ENCODE measurements at regions not wholly inside any gene's neighbourhood (a gene's known extent, or its start where the extent isn't known, plus 50 kb on each side); places are given as distances from the start of the nearest gene placed in this dataset.
"Not testable (repeated sequence)": the region's sequence is repeated elsewhere in the genome, so short reads cannot be mapped to it uniquely, and the experiment has no call there.

- H4K91ac ChIP-seq (ENCODE audit: low read depth, low read length, poor library complexity): no peak overlapping the region
- no peak overlapping the region for H3K4me3 ChIP-seq (ENCODE audit: low read length in 2 of 2)
- no peak overlapping the region for H3K4me2 ChIP-seq (ENCODE audit: insufficient read depth, low read length, poor library complexity, severe bottlenecking)
- no peak overlapping the region for H3K4ac ChIP-seq (ENCODE audit: low read length)
- H3K27me3 ChIP-seq (ENCODE audit: control insufficient read depth in 3 of 3, insufficient read depth in 3 of 3, low read depth in 1 of 3, low read length in 3 of 3): no peaks in the 10 kb centered on the region
- H2BK15ac ChIP-seq (ENCODE audit: low read length): no peak overlapping the region
- no peak overlapping the region for H4K8ac ChIP-seq (ENCODE audit: low read depth, low read length)
- H3K4me1 ChIP-seq (ENCODE audit: control insufficient read depth in 2 of 2, insufficient read depth in 1 of 2, low read depth in 1 of 2, low read length in 2 of 2): peaks cover 0 to 2% of the 10 kb centered on the region in 2 donors
- no peaks in the 10 kb centered on the region for H3K9me3 ChIP-seq (replicated peaks in 1 of 2; ENCODE audit: control insufficient read depth in 2 of 2, insufficient read depth in 1 of 2, low read depth in 1 of 2, low read length in 2 of 2)
- H2BK12ac ChIP-seq (ENCODE audit: low read length): no peak overlapping the region
- no peak for DNase-seq (ENCODE audit: low spot score)
- no peak overlapping the region for H3K23ac ChIP-seq (ENCODE audit: low read depth, low read length, poor library complexity)
- H3K18ac ChIP-seq (ENCODE audit: low read length): no peak overlapping the region
- no peak overlapping the region for H2BK120ac ChIP-seq (ENCODE audit: low read depth, low read length)
- H3K9ac ChIP-seq (ENCODE audit: low read depth, low read length, poor library complexity): no peak overlapping the region
- no peak overlapping the region for H2AK5ac ChIP-seq (ENCODE audit: low read depth, low read length)
- no peaks in the 10 kb centered on the region for H3K79me1 ChIP-seq (ENCODE audit: low read depth, low read length)
- H3K14ac ChIP-seq (ENCODE audit: low read length): no peak overlapping the region
- H3K36me3 ChIP-seq (replicated peaks in 1 of 2; ENCODE audit: control insufficient read depth in 2 of 2, insufficient read depth in 2 of 2, low read length in 2 of 2): no peaks in the 10 kb centered on the region
- WGBS, 2 donors (ENCODE audit: extremely low coverage in 2 of 2, insufficient read length in 2 of 2, insufficient replicate concordance in 1 of 2): no CpG with 5 or more reads among the region's 10 CpGs
- H2AFZ ChIP-seq (ENCODE audit: low read length): no peak overlapping the region
- no peak overlapping the region for H2BK5ac ChIP-seq (ENCODE audit: low read length)
- no peak overlapping the region for H3K27ac ChIP-seq (replicated peaks; ENCODE audit: low read length)
Observed at GRCh38 chr19:28313633-28314032, 899.3 kb downstream of the UQCRFS1 start.

DNA sequence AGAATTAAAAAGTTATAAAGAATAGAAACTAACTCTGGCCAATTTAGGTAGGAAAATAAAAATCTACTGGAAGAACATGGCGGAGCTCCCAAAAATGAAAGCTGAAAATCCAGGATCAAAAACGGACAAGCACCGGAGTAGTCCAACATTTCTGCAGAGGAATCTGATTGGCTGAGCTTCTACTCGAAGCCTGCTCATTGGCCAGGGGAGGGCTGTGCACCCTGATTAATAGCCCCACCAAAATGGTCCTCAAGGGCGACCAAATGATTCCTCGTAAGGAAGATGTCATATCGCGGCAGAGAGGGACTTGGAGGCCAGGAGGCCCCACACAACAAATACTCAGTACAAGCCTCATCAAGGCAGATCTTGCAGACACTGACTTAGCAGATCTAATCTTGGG is 900.7 kb downstream of the UQCRFS1 start:
- H2BK12ac ChIP-seq (ENCODE audit: low read length): no peak overlapping the region
- no peak overlapping the region for H2BK15ac ChIP-seq (ENCODE audit: low read length)
- H3K4me1 ChIP-seq (ENCODE audit: control insufficient read depth in 2 of 2, insufficient read depth in 1 of 2, low read depth in 1 of 2, low read length in 2 of 2): peaks cover 0 to 2% of the 10 kb centered on the region in 2 donors
- DNase-seq (ENCODE audit: low spot score): no peak
- H3K4me3 ChIP-seq (ENCODE audit: low read length in 2 of 2): no peak overlapping the region
- no peak overlapping the region for H4K91ac ChIP-seq (ENCODE audit: low read depth, low read length, poor library complexity)
- H3K14ac ChIP-seq (ENCODE audit: low read length): no peak overlapping the region
- H3K4ac ChIP-seq (ENCODE audit: low read length): no peak overlapping the region
- H3K27me3 ChIP-seq (ENCODE audit: control insufficient read depth in 3 of 3, insufficient read depth in 3 of 3, low read depth in 1 of 3, low read length in 3 of 3): no peaks in the 10 kb centered on the region
- no peak overlapping the region for H3K18ac ChIP-seq (ENCODE audit: low read length)
- H3K9me3 ChIP-seq (replicated peaks in 1 of 2; ENCODE audit: control insufficient read depth in 2 of 2, insufficient read depth in 1 of 2, low read depth in 1 of 2, low read length in 2 of 2): no peaks in the 10 kb centered on the region
- no peak overlapping the region for H3K27ac ChIP-seq (replicated peaks; ENCODE audit: low read length)
- no peak overlapping the region for H2BK5ac ChIP-seq (ENCODE audit: low read length)
- no peak overlapping the region for H3K9ac ChIP-seq (ENCODE audit: low read depth, low read length, poor library complexity)
- H3K79me1 ChIP-seq (ENCODE audit: low read depth, low read length): no peaks in the 10 kb centered on the region
- no peak overlapping the region for H3K4me2 ChIP-seq (ENCODE audit: insufficient read depth, low read length, poor library complexity, severe bottlenecking)
- H3K23ac ChIP-seq (ENCODE audit: low read depth, low read length, poor library complexity): no peak overlapping the region
- no peak overlapping the region for H2BK120ac ChIP-seq (ENCODE audit: low read depth, low read length)
- WGBS, 2 donors (ENCODE audit: extremely low coverage in 2 of 2, insufficient read length in 2 of 2, insufficient replicate concordance in 1 of 2): no CpG with 5 or more reads among the region's 8 CpGs
- no peak overlapping the region for H4K8ac ChIP-seq (ENCODE audit: low read depth, low read length)
- H2AK5ac ChIP-seq (ENCODE audit: low read depth, low read length): no peak overlapping the region
- no peaks in the 10 kb centered on the region for H3K36me3 ChIP-seq (replicated peaks in 1 of 2; ENCODE audit: control insufficient read depth in 2 of 2, insufficient read depth in 2 of 2, low read length in 2 of 2)
- H2AFZ ChIP-seq (ENCODE audit: low read length): no peak overlapping the region

DNA sequence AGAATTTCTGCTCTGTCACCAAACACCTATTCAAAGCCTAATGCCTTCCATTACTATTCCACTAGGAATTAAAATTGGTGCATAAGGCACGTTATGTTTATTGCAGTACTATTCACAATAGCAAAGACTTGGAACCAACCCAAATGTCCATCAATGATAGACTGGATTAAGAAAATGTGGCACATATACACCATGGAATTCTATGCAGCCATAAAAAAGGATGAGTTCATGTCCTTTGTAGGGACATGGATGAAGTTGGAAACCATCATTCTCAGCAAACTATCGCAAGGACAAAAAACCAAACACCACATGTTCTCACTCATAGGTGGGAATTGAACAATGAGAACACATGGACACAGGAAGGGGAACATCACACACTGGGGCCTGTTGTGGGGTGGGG is 902.1 kb downstream of the UQCRFS1 start:
- H3K9me3 ChIP-seq (replicated peaks in 1 of 2; ENCODE audit: control insufficient read depth in 2 of 2, insufficient read depth in 1 of 2, low read depth in 1 of 2, low read length in 2 of 2); H2BK5ac ChIP-seq (ENCODE audit: low read length); DNase-seq (ENCODE audit: low spot score); H2BK120ac ChIP-seq (ENCODE audit: low read depth, low read length); H2AK5ac ChIP-seq (ENCODE audit: low read depth, low read length); H2AFZ ChIP-seq (ENCODE audit: low read length); H3K79me1 ChIP-seq (ENCODE audit: low read depth, low read length); H3K18ac ChIP-seq (ENCODE audit: low read length); H3K14ac ChIP-seq (ENCODE audit: low read length); H2BK12ac ChIP-seq (ENCODE audit: low read length); H3K27me3 ChIP-seq (ENCODE audit: control insufficient read depth in 3 of 3, insufficient read depth in 3 of 3, low read depth in 1 of 3, low read length in 3 of 3); H4K8ac ChIP-seq (ENCODE audit: low read depth, low read length); H3K36me3 ChIP-seq (replicated peaks in 1 of 2; ENCODE audit: control insufficient read depth in 2 of 2, insufficient read depth in 2 of 2, low read length in 2 of 2); H2BK15ac ChIP-seq (ENCODE audit: low read length); H4K91ac ChIP-seq (ENCODE audit: low read depth, low read length, poor library complexity); H3K27ac ChIP-seq (replicated peaks; ENCODE audit: low read length); H3K4ac ChIP-seq (ENCODE audit: low read length); H3K23ac ChIP-seq (ENCODE audit: low read depth, low read length, poor library complexity); H3K4me1 ChIP-seq (ENCODE audit: control insufficient read depth in 2 of 2, insufficient read depth in 1 of 2, low read depth in 1 of 2, low read length in 2 of 2); H3K4me3 ChIP-seq (ENCODE audit: low read length in 2 of 2); H3K4me2 ChIP-seq (ENCODE audit: insufficient read depth, low read length, poor library complexity, severe bottlenecking); H3K9ac ChIP-seq (ENCODE audit: low read depth, low read length, poor library complexity): not testable (repeated sequence)
- WGBS, 2 donors (ENCODE audit: extremely low coverage in 2 of 2, insufficient read length in 2 of 2, insufficient replicate concordance in 1 of 2): no CpG with 5 or more reads among the region's 2 CpGs

DNA sequence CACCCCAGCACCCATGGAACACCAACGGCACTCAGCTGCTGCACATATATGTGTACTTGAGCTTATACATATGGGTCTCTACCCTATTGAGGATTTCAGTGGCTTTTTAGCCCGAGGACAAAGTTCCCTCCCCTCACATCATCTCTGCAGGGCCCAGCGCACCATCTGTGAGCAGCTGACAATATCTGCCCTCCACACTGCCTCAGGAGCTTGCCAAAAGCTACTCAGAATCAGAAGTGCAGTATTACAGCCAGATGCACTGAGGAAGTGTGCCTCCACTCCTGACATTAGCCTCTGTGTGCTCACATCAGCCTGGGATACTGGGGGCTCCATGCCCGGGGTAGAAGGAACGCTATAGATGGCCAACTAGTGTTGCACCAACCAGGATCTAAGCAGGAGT is 903.9 kb downstream of the UQCRFS1 start:
- Histone ChIP-seq H3K27me3 (ENCODE audit: control insufficient read depth in 3 of 3, insufficient read depth in 3 of 3, low read depth in 1 of 3, low read length in 3 of 3) (no peaks in the 10 kb centered on the region), H4K8ac (ENCODE audit: low read depth, low read length) (no peak overlapping the region), H3K9ac (ENCODE audit: low read depth, low read length, poor library complexity) (no peak overlapping the region), H2AK5ac (ENCODE audit: low read depth, low read length) (peak overlapping the region; percentile 79), H3K4me2 (ENCODE audit: insufficient read depth, low read length, poor library complexity, severe bottlenecking) (no peak overlapping the region), H3K4me3 (ENCODE audit: low read length in 2 of 2) (no peak overlapping the region), H3K18ac (ENCODE audit: low read length) (peak overlapping the region; percentile 44), H3K23ac (ENCODE audit: low read depth, low read length, poor library complexity) (no peak overlapping the region), H2BK120ac (ENCODE audit: low read depth, low read length) (no peak overlapping the region), H2BK15ac (ENCODE audit: low read length) (no peak overlapping the region), H4K91ac (ENCODE audit: low read depth, low read length, poor library complexity) (no peak overlapping the region), H2AFZ (ENCODE audit: low read length) (no peak overlapping the region), H3K14ac (ENCODE audit: low read length) (no peak overlapping the region), H3K4me1 (ENCODE audit: control insufficient read depth in 2 of 2, insufficient read depth in 1 of 2, low read depth in 1 of 2, low read length in 2 of 2) (no peaks in the 10 kb centered on the region), H3K9me3 (replicated peaks in 1 of 2; ENCODE audit: control insufficient read depth in 2 of 2, insufficient read depth in 1 of 2, low read depth in 1 of 2, low read length in 2 of 2) (no peaks in the 10 kb centered on the region), H3K79me1 (ENCODE audit: low read depth, low read length) (no peaks in the 10 kb centered on the region), H2BK5ac (ENCODE audit: low read length) (no peak overlapping the region), H2BK12ac (ENCODE audit: low read length) (peak overlapping the region; percentile 50), H3K4ac (ENCODE audit: low read length) (no peak overlapping the region), H3K27ac (replicated peaks; ENCODE audit: low read length) (no peak overlapping the region), H3K36me3 (replicated peaks in 1 of 2; ENCODE audit: control insufficient read depth in 2 of 2, insufficient read depth in 2 of 2, low read length in 2 of 2) (no peaks in the 10 kb centered on the region)
- no peak for DNase-seq (ENCODE audit: low spot score)
- no CpG with 5 or more reads among the region's 5 CpGs for WGBS, 2 donors (ENCODE audit: extremely low coverage in 2 of 2, insufficient read length in 2 of 2, insufficient replicate concordance in 1 of 2)

Measured in neuronal stem cell (in vitro differentiated cells).